Parathyroid adenoma (tissue), 2 donors: ENCODE measurements at regions not wholly inside any gene's neighbourhood (a gene's known extent, or its start where the extent isn't known, plus 50 kb on each side); places are given as distances from the start of the nearest gene placed in this dataset.

Experiments used
- H2AFZ ChIP-seq: fragments of 300-600 bp; sonication (generic); one replicate; pipeline ENCODE4 v1.7.0; 2017; ENCODE audit warnings: antibody characterized with exemption, mild to moderate bottlenecking
- H3K27ac ChIP-seq: fragments of 300-600 bp; sonication (generic); one replicate; pipeline ENCODE4 v1.7.0; 2017
- H3K27me3 ChIP-seq: fragments of 300-600 bp; sonication (generic); one replicate; pipeline ENCODE4 v1.7.0; 2017; ENCODE audit warnings: low read length; ENCODE audit not compliant: control insufficient read depth, insufficient read depth
- H3K36me3 ChIP-seq: fragments of 300-600 bp; sonication (generic); one replicate; pipeline ENCODE4 v1.7.0; 2017; ENCODE audit warnings: low read length; ENCODE audit not compliant: control insufficient read depth, insufficient read depth
- H3K4me1 ChIP-seq: fragments of 300-600 bp; sonication (generic); one replicate; pipeline ENCODE4 v1.7.0; 2017; ENCODE audit warnings: control low read depth
- H3K4me2 ChIP-seq: fragments of 300-600 bp; sonication (generic); one replicate; pipeline ENCODE4 v1.7.0; 2017; ENCODE audit warnings: low read length
- H3K4me3 ChIP-seq: fragments of 300-600 bp; sonication (generic); one replicate; pipeline ENCODE4 v1.7.0; 2017; ENCODE audit warnings: low read depth, low read length
- H3K79me2 ChIP-seq: fragments of 300-600 bp; sonication (generic); one replicate; pipeline ENCODE4 v1.7.0; 2017; ENCODE audit warnings: control low read depth
- H3K9ac ChIP-seq: fragments of 300-600 bp; sonication (generic); one replicate; pipeline ENCODE4 v1.7.0; 2017; ENCODE audit warnings: mild to moderate bottlenecking
- H3K9me3 ChIP-seq: fragments of 300-600 bp; sonication (generic); one replicate; pipeline ENCODE4 v1.7.0; 2017; ENCODE audit warnings: low read length; ENCODE audit not compliant: control insufficient read depth
- CTCF ChIP-seq: fragments of 300-600 bp; sonication (generic); IDR thresholded peaks from one replicate; pipeline ENCODE4 v1.7.0; 2017; ENCODE audit warnings: antibody characterized with exemption, mild to moderate bottlenecking
- donor health status: primary hyperparathyroidism.

GRCh38 chr4:154143720-154144119 is 347.9 kb downstream of the DCHS2 start:
- TF ChIP-seq CTCF = no peak
- Histone ChIP-seq H3K4me1 (no peaks in the 10 kb centered on the region), H2AFZ (no peak overlapping the region), H3K9ac (no peak overlapping the region), H3K27me3 (no peaks in the 10 kb centered on the region), H3K27ac (no peak overlapping the region), H3K9me3 (no peaks in the 10 kb centered on the region), H3K36me3 (no peaks in the 10 kb centered on the region), H3K4me2 (no peak overlapping the region), H3K79me2 (no peaks in the 10 kb centered on the region), H3K4me3 (no peak overlapping the region)

- Histone ChIP-seq H3K27ac (no peak overlapping the region), H3K4me1 (no peaks in the 10 kb centered on the region), H3K9me3 (no peaks in the 10 kb centered on the region), H3K4me2 (no peak overlapping the region), H3K27me3 (no peaks in the 10 kb centered on the region), H3K36me3 (no peaks in the 10 kb centered on the region), H3K4me3 (no peak overlapping the region), H3K79me2 (no peaks in the 10 kb centered on the region), H2AFZ (no peak overlapping the region), H3K9ac (no peak overlapping the region)
- TF ChIP-seq CTCF = no peak
These were observed 348.9 kb downstream of the DCHS2 start for GRCh38 chr4:154142664-154143063.

DNA sequence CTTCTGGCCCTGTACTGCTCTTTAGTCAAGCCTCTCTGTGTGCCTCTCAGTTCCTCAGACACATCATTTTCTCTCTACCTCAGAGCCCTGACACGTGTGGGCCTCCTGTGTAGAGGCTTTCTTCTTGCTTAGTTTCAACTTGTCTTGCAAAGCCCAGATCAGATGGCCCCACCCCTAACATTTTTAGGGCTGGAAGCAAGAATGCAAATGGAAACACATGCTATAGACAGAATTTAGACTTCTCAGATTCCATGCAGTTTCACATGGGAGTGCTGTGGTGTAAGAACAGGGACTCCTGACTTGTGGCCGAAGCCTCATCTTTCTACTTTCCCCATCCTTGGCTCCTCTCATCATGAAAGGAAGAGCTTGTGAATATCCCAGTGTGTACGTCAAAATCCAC is 350.7 kb downstream of the DCHS2 start:
- Histone ChIP-seq H3K27ac (no peak overlapping the region), H3K27me3 (no peaks in the 10 kb centered on the region), H3K79me2 (no peaks in the 10 kb centered on the region), H3K4me3 (no peak overlapping the region), H3K4me1 (no peaks in the 10 kb centered on the region), H3K9me3 (no peaks in the 10 kb centered on the region), H2AFZ (no peak overlapping the region), H3K4me2 (no peak overlapping the region), H3K36me3 (no peaks in the 10 kb centered on the region), H3K9ac (no peak overlapping the region)
- TF ChIP-seq CTCF = no peak

GRCh38 chr4:154137320-154137905 is 348.5 kb upstream of the SFRP2 start:
- Histone ChIP-seq H3K27ac (no peak overlapping the region), H3K9me3 (no peaks in the 10 kb centered on the region), H3K79me2 (no peaks in the 10 kb centered on the region), H3K4me3 (no peak overlapping the region), H3K4me1 (no peaks in the 10 kb centered on the region), H3K9ac (no peak overlapping the region), H2AFZ (no peak overlapping the region), H3K36me3 (no peaks in the 10 kb centered on the region), H3K4me2 (no peak overlapping the region), H3K27me3 (no peaks in the 10 kb centered on the region)
- TF ChIP-seq CTCF = no peak

DNA sequence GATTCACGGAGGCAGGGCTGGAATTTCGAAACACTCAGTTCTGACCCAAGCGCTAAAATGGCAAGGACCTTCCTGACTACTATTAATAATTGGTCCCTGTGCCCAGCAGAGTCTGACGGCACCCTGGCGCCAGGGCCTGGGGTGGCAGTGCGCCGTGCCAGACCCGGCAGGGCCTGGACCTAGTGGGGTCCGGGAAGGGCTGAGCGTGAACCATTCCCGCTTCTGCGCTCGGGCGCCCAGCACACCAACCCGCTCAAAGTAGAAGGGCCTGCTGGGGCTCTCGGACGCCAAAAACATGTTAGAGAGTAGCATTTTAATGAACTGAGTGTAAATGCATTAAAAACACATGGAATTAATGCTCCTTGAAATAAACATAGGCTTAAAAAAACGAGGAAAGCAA is 346.7 kb upstream of the SFRP2 start:
- Histone ChIP-seq H3K27me3 (no peaks in the 10 kb centered on the region), H3K4me1 (no peaks in the 10 kb centered on the region), H3K36me3 (no peaks in the 10 kb centered on the region), H3K9ac (no peak overlapping the region), H3K79me2 (no peaks in the 10 kb centered on the region), H3K27ac (no peak overlapping the region), H3K4me2 (no peak overlapping the region), H3K9me3 (no peaks in the 10 kb centered on the region), H2AFZ (no peak overlapping the region), H3K4me3 (no peak overlapping the region)
- no peak for TF ChIP-seq CTCF
